ENCODE measurements at regions not wholly inside any gene's neighbourhood (a gene's known extent, or its start where the extent isn't known, plus 50 kb on each side); places are given as distances from the start of the nearest gene placed in this dataset.

DNA sequence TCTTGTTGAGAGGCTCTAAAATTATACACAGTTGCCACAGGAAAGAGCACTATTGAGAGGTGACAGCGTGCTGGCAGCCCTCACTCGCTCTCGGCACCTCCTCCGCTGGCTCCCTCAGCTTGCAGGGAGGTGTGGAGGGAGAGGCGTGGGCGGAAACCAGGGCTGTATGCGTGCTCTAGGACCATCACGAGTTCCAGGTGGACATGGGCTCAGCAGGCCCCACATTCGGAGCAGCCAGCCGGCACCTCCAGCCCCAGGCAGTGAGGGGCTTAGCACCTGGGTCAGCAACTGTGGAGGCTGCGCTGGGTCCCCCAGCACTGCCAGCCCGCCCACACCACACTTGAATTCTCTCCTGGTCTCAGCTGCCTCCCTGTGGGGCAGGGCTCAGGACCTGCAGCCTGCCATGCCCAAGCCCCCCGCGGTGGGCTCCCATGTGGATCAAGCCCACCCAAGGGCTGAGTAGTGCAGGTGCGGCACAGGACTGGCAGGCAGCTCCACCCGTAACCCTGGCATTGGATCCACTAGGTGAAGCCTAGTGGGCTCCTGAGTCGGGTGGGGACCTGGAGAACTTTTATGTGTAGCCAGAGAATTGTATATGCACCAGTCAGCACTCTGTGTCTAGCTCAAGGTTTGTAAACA lies 460.6 kb upstream of the ALCAM start:
- no peak for DNase-seq (ENCODE audit: low read depth)
- TF ChIP-seq CTCF (IDR thresholded peaks at IDR 0.05; ENCODE audit: insufficient read depth, low read depth, low read length, missing control alignments): no peak
- no peak overlapping the region for H3K4me3 ChIP-seq (ENCODE audit: low read depth, low read length)

GRCh38 chr3:104907507-104907906 lies 459.2 kb upstream of the ALCAM start:
- TF ChIP-seq CTCF (IDR thresholded peaks at IDR 0.05; ENCODE audit: insufficient read depth, low read depth, low read length, missing control alignments): no peak
- no peak overlapping the region for H3K4me3 ChIP-seq (ENCODE audit: low read depth, low read length)
- no peak for DNase-seq (ENCODE audit: low read depth)

GRCh38 chr3:104908761-104909160 lies 457.9 kb upstream of the ALCAM start:
- no peak for TF ChIP-seq CTCF (IDR thresholded peaks at IDR 0.05; ENCODE audit: insufficient read depth, low read depth, low read length, missing control alignments)
- DNase-seq (ENCODE audit: low read depth): peak; percentile 12

GRCh38 chr3:104909198-104909597 lies 457.5 kb upstream of the ALCAM start:
- no peak for TF ChIP-seq CTCF (IDR thresholded peaks at IDR 0.05; ENCODE audit: insufficient read depth, low read depth, low read length, missing control alignments)
- H3K4me3 ChIP-seq (ENCODE audit: low read depth, low read length): no peak overlapping the region
- peak; percentile 17 for DNase-seq (ENCODE audit: low read depth)

More at GRCh38 chr3:104908761-104909160, 457.9 kb upstream of the ALCAM start:
- no peak overlapping the region for H3K4me3 ChIP-seq (ENCODE audit: low read depth, low read length)

- TF ChIP-seq CTCF (IDR thresholded peaks at IDR 0.05; ENCODE audit: insufficient read depth, low read depth, low read length, missing control alignments): no peak
- H3K4me3 ChIP-seq (ENCODE audit: low read depth, low read length): no peak overlapping the region
- peak; percentile 38 for DNase-seq (ENCODE audit: low read depth)
These were observed 457.0 kb upstream of the ALCAM start for GRCh38 chr3:104909721-104910120.

DNA sequence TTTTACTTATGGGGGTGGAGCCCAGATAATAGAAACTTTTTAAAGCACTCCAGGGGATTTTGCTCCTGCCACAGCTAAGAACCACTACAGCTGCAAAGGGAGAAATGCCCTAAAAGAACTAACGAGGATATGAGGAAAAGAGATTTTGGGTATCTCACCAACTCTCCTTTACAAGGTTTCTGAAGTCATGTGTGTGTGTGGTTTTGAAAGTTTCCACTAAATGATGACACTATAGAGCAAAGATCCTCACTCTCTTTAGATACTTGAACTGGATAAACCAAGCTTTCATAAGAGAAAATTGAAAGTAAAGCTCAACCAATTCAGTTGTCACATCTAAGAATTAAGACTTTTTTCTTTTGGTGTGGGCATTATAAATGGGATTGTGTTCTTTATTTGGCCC lies 455.3 kb upstream of the ALCAM start:
- TF ChIP-seq CTCF (IDR thresholded peaks at IDR 0.05; ENCODE audit: insufficient read depth, low read depth, low read length, missing control alignments): no peak
- no peak overlapping the region for H3K4me3 ChIP-seq (ENCODE audit: low read depth, low read length)
- DNase-seq (ENCODE audit: low read depth): peak; percentile 3

DNA sequence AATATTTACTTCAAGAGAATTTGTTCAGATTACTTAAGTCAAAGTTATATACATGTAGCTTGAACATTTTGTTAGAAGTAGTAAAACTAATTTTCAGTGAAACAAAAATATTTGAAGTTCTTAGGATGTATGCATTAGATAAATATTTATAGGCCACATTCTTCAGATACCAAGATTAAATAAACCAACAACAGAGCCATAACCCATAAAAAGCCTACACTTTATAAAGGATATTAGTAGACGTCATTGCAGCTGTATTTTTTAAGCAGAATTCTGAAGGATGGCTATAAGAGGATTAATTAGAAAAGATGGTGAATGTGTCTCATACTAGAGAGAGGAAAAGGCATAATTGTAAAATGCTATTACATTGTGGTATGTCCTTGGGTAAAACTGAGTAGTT lies 449.7 kb upstream of the ALCAM start:
- no peak overlapping the region for H3K4me3 ChIP-seq (ENCODE audit: low read depth, low read length)
- no peak for DNase-seq (ENCODE audit: low read depth)
- TF ChIP-seq CTCF (IDR thresholded peaks at IDR 0.05; ENCODE audit: insufficient read depth, low read depth, low read length, missing control alignments): no peak
